ENCODE measurements at regions not wholly inside any gene's neighbourhood (a gene's known extent, or its start where the extent isn't known, plus 50 kb on each side); places are given as distances from the start of the nearest gene placed in this dataset.

DNA sequence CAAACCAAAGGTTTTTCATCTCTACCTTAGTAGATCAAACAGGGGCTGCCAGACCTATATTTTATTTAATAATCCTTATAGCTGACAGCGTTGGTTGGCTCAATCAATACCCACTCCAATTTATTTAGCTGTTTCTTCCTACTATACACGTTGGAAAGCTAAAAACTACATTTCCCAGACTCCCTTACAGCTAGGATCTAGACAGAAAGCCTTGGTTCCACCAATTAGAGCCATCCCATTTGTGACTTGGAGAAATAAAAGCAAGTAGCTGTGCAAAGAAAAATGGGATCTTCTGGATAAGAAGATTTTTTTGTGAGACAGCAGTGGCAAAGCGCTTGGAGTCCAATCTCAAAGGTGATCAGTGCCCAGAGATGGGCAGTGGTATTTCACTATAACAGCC, 331.3 kb upstream of the MEIS1 start (continued):
- TF ChIP-seq RAD51 (IDR thresholded peaks at IDR 0.05; ENCODE audit: borderline replicate concordance) (no peak), REL (CRISPR knock-in tag; conservative IDR thresholded peaks at IDR 0.05) (no peak), MED1 (CRISPR knock-in tag; IDR thresholded peaks at IDR 0.05) (no peak), BRD4 (CRISPR knock-in tag; IDR thresholded peaks at IDR 0.05) (no peak), ZFP36 (IDR thresholded peaks at IDR 0.05; ENCODE audit: borderline replicate concordance, low read depth, low read length, partially characterized antibody) (no peak), TCF7L2 (IDR thresholded peaks at IDR 0.05; ENCODE audit: low read depth, low read length) (no peak), MAFG (CRISPR knock-in tag; IDR thresholded peaks at IDR 0.05) (no peak)
- TF ChIP-seq, protein P1, sequence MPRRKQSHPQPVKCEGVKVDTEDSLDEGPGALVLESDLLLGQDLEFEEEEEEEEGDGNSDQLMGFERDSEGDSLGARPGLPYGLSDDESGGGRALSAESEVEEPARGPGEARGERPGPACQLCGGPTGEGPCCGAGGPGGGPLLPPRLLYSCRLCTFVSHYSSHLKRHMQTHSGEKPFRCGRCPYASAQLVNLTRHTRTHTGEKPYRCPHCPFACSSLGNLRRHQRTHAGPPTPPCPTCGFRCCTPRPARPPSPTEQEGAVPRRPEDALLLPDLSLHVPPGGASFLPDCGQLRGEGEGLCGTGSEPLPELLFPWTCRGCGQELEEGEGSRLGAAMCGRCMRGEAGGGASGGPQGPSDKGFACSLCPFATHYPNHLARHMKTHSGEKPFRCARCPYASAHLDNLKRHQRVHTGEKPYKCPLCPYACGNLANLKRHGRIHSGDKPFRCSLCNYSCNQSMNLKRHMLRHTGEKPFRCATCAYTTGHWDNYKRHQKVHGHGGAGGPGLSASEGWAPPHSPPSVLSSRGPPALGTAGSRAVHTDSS (CRISPR knock-in tag; conservative IDR thresholded peaks at IDR 0.05), result no peak
- TF ChIP-seq, protein P2, sequence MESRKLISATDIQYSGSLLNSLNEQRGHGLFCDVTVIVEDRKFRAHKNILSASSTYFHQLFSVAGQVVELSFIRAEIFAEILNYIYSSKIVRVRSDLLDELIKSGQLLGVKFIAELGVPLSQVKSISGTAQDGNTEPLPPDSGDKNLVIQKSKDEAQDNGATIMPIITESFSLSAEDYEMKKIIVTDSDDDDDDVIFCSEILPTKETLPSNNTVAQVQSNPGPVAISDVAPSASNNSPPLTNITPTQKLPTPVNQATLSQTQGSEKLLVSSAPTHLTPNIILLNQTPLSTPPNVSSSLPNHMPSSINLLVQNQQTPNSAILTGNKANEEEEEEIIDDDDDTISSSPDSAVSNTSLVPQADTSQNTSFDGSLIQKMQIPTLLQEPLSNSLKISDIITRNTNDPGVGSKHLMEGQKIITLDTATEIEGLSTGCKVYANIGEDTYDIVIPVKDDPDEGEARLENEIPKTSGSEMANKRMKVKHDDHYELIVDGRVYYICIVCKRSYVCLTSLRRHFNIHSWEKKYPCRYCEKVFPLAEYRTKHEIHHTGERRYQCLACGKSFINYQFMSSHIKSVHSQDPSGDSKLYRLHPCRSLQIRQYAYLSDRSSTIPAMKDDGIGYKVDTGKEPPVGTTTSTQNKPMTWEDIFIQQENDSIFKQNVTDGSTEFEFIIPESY (CRISPR knock-in tag; IDR thresholded peaks at IDR 0.05), result no peak

DNA sequence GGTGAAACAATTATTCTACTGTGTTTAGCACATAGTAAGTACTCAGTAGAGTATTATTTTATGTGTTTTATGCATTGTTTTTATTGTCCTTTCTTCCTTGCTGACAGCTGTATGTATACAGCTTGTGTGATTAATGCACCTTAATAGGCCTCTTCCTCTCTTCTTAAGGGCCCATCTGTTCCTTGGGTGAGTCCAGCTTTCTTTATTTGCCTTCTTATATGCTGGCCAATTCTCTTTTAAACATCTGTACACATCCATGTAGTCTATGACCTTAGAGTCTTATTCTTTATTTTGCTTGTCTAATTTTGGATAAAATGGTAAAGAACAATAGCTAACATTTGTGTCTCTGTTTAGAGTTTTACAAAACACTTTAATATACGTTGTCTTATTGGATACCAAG, 333.7 kb upstream of the MEIS1 start:
- Histone ChIP-seq H3K36me3 (replicated peaks in 1 of 2; ENCODE audit: control insufficient read depth in 1 of 2, insufficient read depth in 2 of 2, low read length in 2 of 2) (no peaks in the 10 kb centered on the region), H3K9ac (ENCODE audit: insufficient read depth, low read depth, low read length) (no peak overlapping the region), H4K20me1 (ENCODE audit: insufficient read depth, low read length) (no peaks in the 10 kb centered on the region), H3K79me2 (ENCODE audit: insufficient read depth, low read length) (no peaks in the 10 kb centered on the region), H2AFZ (ENCODE audit: low read length) (no peak overlapping the region), H3K27me3 (ENCODE audit: control insufficient read depth in 1 of 2, insufficient read depth in 2 of 2, low read length in 2 of 2) (no peaks in the 10 kb centered on the region), H3K4me1 (ENCODE audit: insufficient read depth, low read length) (no peaks in the 10 kb centered on the region), H3K27ac (ENCODE audit: extremely low read length, insufficient read depth, low read length) (no peak overlapping the region), H3K4me3 (replicated peaks in 1 of 3; ENCODE audit: insufficient read depth in 1 of 3, low read depth in 2 of 3, low read length in 3 of 3) (no peak overlapping the region), H3K9me3 (ENCODE audit: low read length) (no peaks in the 10 kb centered on the region), H3K4me2 (ENCODE audit: low read depth, low read length) (no peak overlapping the region)
- POLR2A ChIA-PET, result no interaction called here
- intact Hi-C loops (cut with micrococcal nuclease; ENCODE audit: unreplicated experiment) (no loop called here), in situ Hi-C loops (cut with HindIII; ENCODE audit: extremely low pct_ligation_motif_present, low pct_unique_long_range_greater_than_20kb) (no loop called here)
- no peak for DNase-seq (ENCODE audit: low spot score)
- WGBS (ENCODE audit: low lambda C conversion rate), result 3% methylated on average over 1 of the region's 1 CpG
- CTCF ChIA-PET (ENCODE audit: low intra/inter-chr PET ratio, low total read pairs), result no interaction called here
- no peak for ATAC-seq
- no peak for FAIRE-seq
- no TSS peak for BruUV-seq (replicated peaks)
- TF ChIP-seq SATB2 (CRISPR knock-in tag; IDR thresholded peaks at IDR 0.05) (no peak), MED8 (CRISPR knock-in tag; IDR thresholded peaks at IDR 0.05; ENCODE audit: insufficient replicate concordance) (no peak), TSC22D2 (CRISPR knock-in tag; IDR thresholded peaks at IDR 0.05; ENCODE audit: borderline replicate concordance) (no peak), ZFP37 (CRISPR knock-in tag; IDR thresholded peaks at IDR 0.05; ENCODE audit: borderline replicate concordance) (no peak), ZNF556 (CRISPR knock-in tag; IDR thresholded peaks at IDR 0.05; ENCODE audit: borderline replicate concordance) (no peak), SIN3B (IDR thresholded peaks at IDR 0.05; ENCODE audit: low read length) (no peak), ZFX (CRISPR knock-in tag; IDR thresholded peaks at IDR 0.05; ENCODE audit: low read depth) (no peak)
- TF ChIP-seq, protein P3, sequence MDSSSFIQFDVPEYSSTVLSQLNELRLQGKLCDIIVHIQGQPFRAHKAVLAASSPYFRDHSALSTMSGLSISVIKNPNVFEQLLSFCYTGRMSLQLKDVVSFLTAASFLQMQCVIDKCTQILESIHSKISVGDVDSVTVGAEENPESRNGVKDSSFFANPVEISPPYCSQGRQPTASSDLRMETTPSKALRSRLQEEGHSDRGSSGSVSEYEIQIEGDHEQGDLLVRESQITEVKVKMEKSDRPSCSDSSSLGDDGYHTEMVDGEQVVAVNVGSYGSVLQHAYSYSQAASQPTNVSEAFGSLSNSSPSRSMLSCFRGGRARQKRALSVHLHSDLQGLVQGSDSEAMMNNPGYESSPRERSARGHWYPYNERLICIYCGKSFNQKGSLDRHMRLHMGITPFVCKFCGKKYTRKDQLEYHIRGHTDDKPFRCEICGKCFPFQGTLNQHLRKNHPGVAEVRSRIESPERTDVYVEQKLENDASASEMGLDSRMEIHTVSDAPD (CRISPR knock-in tag; IDR thresholded peaks at IDR 0.05), result no peak
- TF ChIP-seq, protein P4, sequence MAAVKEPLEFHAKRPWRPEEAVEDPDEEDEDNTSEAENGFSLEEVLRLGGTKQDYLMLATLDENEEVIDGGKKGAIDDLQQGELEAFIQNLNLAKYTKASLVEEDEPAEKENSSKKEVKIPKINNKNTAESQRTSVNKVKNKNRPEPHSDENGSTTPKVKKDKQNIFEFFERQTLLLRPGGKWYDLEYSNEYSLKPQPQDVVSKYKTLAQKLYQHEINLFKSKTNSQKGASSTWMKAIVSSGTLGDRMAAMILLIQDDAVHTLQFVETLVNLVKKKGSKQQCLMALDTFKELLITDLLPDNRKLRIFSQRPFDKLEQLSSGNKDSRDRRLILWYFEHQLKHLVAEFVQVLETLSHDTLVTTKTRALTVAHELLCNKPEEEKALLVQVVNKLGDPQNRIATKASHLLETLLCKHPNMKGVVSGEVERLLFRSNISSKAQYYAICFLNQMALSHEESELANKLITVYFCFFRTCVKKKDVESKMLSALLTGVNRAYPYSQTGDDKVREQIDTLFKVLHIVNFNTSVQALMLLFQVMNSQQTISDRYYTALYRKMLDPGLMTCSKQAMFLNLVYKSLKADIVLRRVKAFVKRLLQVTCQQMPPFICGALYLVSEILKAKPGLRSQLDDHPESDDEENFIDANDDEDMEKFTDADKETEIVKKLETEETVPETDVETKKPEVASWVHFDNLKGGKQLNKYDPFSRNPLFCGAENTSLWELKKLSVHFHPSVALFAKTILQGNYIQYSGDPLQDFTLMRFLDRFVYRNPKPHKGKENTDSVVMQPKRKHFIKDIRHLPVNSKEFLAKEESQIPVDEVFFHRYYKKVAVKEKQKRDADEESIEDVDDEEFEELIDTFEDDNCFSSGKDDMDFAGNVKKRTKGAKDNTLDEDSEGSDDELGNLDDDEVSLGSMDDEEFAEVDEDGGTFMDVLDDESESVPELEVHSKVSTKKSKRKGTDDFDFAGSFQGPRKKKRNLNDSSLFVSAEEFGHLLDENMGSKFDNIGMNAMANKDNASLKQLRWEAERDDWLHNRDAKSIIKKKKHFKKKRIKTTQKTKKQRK (IDR thresholded peaks at IDR 0.05; ENCODE audit: low read length), result no peak
